ENCODE measurements at regions not wholly inside any gene's neighbourhood (a gene's known extent, or its start where the extent isn't known, plus 50 kb on each side); places are given as distances from the start of the nearest gene placed in this dataset. TPM values are rescaled to one million over a fixed set of nuclear protein-coding genes. Genes with fewer than 3 reads are reported as not detected.
"Not testable (repeated sequence)": the region's sequence is repeated elsewhere in the genome, so short reads cannot be mapped to it uniquely, and the experiment has no call there.

DNA sequence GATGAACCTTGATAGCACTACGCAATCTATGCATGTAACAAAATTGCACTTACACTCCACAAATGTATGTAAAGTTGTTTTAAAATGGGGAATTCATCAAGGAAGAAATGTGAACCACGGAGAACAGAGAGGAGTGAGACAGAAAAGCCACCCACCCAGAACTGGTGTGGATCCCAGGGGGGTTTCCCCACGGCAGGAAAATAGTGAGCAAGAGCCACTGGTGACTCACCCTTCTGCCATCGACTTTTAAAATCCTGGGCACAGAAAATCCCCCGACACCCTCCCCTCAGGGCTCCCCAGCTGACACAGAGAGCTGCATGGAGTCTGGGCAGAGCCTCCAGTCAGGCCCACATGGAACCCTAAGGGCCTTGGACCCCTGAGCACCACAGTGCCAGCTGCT is 146.0 kb upstream of the POTED start:
- 57% methylated on average over 5 of the region's 5 CpGs for WGBS (ENCODE audit: low lambda C conversion rate, missing lambda C conversion rate)
- not testable (repeated sequence) for H3K4me3 ChIP-seq, H3K4me2 ChIP-seq

More for the DNA sequence above, 146.0 kb upstream of the POTED start:
- not testable (repeated sequence) for H3K36me3 ChIP-seq (replicated peaks; ENCODE audit: insufficient read depth, low read depth); H3K9me3 ChIP-seq (ENCODE audit: low read depth); H2AFZ ChIP-seq; H3K27me3 ChIP-seq; H3K27ac ChIP-seq; H3K4me1 ChIP-seq (ENCODE audit: insufficient read depth); DNase-seq (ENCODE audit: low spot score); H4K20me1 ChIP-seq (ENCODE audit: insufficient read depth, poor library complexity, severe bottlenecking); H3K79me2 ChIP-seq; H3K9me2 ChIP-seq (replicated peaks; ENCODE audit: insufficient read depth)

Small RNAs in the stretch of these regions (microRNA-seq; reads per million reads assigned to microRNA genes)
- gene MIR3156-3: not detected

Small RNAs in the stretch of these regions (small RNA-seq; reads per million reads assigned to genes)
- gene MIR3156-3: not detected
